ENCODE measurements at regions not wholly inside any gene's neighbourhood (a gene's known extent, or its start where the extent isn't known, plus 50 kb on each side); places are given as distances from the start of the nearest gene placed in this dataset.
A peak's percentile ranks its signal among the peaks of the same experiment; 100 is the strongest.

DNA sequence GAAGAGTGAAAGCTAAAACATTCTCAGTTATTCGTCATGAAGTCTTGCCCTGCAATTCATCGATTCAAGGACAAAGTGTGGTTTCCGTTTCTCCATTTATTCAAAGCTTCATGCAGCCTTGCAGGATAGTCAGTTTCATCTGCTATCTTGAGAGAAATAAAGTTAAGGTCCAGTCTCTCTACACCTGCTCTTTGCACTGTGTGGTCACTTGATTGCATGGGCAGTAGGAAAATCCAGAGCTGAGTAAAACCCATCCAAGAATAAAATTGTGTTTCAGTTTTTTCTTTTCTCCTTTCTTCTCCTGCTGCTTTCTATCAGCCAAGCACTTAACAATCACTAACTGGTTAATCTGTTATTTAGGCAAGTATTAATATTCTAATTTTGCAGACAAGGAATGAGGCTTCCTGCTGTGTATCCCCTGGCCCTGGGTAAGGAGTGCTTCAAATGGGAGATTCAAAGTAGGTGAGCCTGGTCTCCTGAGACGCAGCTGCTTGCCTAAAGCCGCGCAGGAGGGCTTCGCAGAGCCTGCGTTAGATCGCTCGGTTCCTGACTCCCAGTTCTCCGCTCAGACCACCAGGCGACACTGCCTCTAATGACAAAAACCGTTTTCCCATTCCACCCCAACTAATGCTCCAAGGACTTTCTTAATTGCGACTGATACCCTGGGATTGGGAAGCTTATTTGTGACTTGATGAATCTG, 808.3 kb downstream of the TFAP2A start:
- H3K27me3 ChIP-seq, result peaks cover 14% of the 10 kb centered on the region
- H3K36me3 ChIP-seq, result no peaks in the 10 kb centered on the region
- no peaks in the 10 kb centered on the region for H3K9me3 ChIP-seq (ENCODE audit: low read depth)
- H3K4me1 ChIP-seq (ENCODE audit: low read depth), result no peaks in the 10 kb centered on the region
- no peak for TF ChIP-seq CTCF (IDR thresholded peaks at IDR 0.05; ENCODE audit: low read depth, low read length)
- no peak overlapping the region for H3K4me3 ChIP-seq
- H3K27ac ChIP-seq, result no peak overlapping the region
- no peak for DNase-seq (ENCODE audit: low read depth in 1 of 2, low spot score in 1 of 2)

- no peaks in the 10 kb centered on the region for H3K4me1 ChIP-seq (ENCODE audit: low read depth)
- H3K36me3 ChIP-seq, result no peaks in the 10 kb centered on the region
- DNase-seq (ENCODE audit: low read depth in 1 of 2, low spot score in 1 of 2), result no peak
- no peak overlapping the region for H3K4me3 ChIP-seq
- TF ChIP-seq CTCF (IDR thresholded peaks at IDR 0.05; ENCODE audit: low read depth, low read length), result no peak
- H3K27ac ChIP-seq, result no peak overlapping the region
- H3K27me3 ChIP-seq, result no peaks in the 10 kb centered on the region
- no peaks in the 10 kb centered on the region for H3K9me3 ChIP-seq (ENCODE audit: low read depth)
Observed at GRCh38 chr6:9594746-9595145, 820.1 kb downstream of the TFAP2A start.

GRCh38 chr6:9593554-9593953, 821.3 kb downstream of the TFAP2A start:
- Histone ChIP-seq H3K36me3 (no peaks in the 10 kb centered on the region), H3K27me3 (no peaks in the 10 kb centered on the region), H3K4me3 (no peak overlapping the region), H3K9me3 (ENCODE audit: low read depth) (no peaks in the 10 kb centered on the region), H3K27ac (no peak overlapping the region), H3K4me1 (ENCODE audit: low read depth) (no peaks in the 10 kb centered on the region)
- no peak for TF ChIP-seq CTCF (IDR thresholded peaks at IDR 0.05; ENCODE audit: low read depth, low read length)
- no peak for DNase-seq (ENCODE audit: low read depth in 1 of 2, low spot score in 1 of 2)

GRCh38 chr6:9583753-9584352, 831.0 kb downstream of the TFAP2A start:
- H3K27me3 ChIP-seq, result no peaks in the 10 kb centered on the region
- no peak overlapping the region for H3K4me3 ChIP-seq
- no peaks in the 10 kb centered on the region for H3K36me3 ChIP-seq
- TF ChIP-seq CTCF (IDR thresholded peaks at IDR 0.05; ENCODE audit: low read depth, low read length), result no peak
- no peaks in the 10 kb centered on the region for H3K4me1 ChIP-seq (ENCODE audit: low read depth)
- H3K27ac ChIP-seq, result no peak overlapping the region
- H3K9me3 ChIP-seq (ENCODE audit: low read depth), result no peaks in the 10 kb centered on the region
- peak in 1 of 2 donors; percentile 2 for DNase-seq (ENCODE audit: low read depth in 1 of 2, low spot score in 1 of 2)

GRCh38 chr6:9581155-9581554, 833.7 kb downstream of the TFAP2A start:
- no peak overlapping the region for H3K4me3 ChIP-seq
- no peaks in the 10 kb centered on the region for H3K4me1 ChIP-seq (ENCODE audit: low read depth)
- DNase-seq (ENCODE audit: low read depth in 1 of 2, low spot score in 1 of 2), result no peak
- no peak overlapping the region for H3K27ac ChIP-seq
- H3K27me3 ChIP-seq, result no peaks in the 10 kb centered on the region
- H3K9me3 ChIP-seq (ENCODE audit: low read depth), result no peaks in the 10 kb centered on the region
- TF ChIP-seq CTCF (IDR thresholded peaks at IDR 0.05; ENCODE audit: low read depth, low read length), result no peak
- H3K36me3 ChIP-seq, result no peaks in the 10 kb centered on the region
